ENCODE measurements at regions not wholly inside any gene's neighbourhood (a gene's known extent, or its start where the extent isn't known, plus 50 kb on each side); places are given as distances from the start of the nearest gene placed in this dataset.
"Not testable (repeated sequence)": the region's sequence is repeated elsewhere in the genome, so short reads cannot be mapped to it uniquely, and the experiment has no call there.

- no peak for DNase-seq (ENCODE audit: low read depth in 3 of 3, low spot score in 2 of 3)
These were observed 76.1 kb upstream of the PDSS1 start for GRCh38 chr10:26621243-26621888.

DNA sequence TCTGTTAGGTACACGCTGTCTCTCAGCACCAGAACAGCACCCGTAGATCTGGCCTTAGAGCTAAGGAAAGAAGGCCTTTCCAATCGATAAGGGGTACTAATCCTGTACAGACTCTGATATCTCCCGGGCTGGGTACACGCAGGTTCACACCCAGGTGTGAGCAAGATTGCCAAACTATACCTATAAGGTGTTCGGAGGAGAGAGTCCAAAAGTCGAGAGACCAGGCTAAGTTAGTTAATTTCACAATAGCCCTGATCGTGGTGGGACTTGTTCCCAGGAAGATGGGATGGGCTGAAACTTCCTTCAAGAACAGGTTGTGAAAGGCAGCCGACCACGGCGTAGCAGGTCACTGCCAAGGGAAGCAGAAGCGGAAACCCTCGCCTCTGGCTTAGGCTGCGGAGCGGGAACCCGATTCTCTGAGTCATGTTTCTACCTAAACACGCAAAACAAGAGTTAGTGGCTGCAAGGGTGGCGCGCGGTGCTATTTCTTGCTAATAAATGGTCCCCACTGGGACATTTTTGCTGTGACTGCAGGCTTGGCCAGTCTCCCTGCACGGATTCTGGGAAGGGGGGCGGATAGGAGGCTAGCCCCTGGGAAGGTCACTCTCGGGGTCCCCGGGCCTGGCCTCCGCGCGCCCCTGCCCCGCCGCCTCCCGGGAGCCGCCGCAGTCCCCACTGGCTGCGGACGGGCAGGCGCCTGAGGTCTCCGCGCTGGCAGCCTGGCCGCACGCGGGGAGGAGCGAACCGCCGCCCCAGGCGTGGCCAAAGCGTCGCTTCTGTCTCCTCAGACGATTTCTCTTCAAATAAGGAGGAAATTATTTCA is 75.4 kb upstream of the PDSS1 start:
- peak in 1 of 3 donors; percentile 15 for DNase-seq (ENCODE audit: low read depth in 3 of 3, low spot score in 2 of 3)

GRCh38 chr10:26622891-26623290 is 74.6 kb upstream of the PDSS1 start:
- DNase-seq (ENCODE audit: low read depth in 3 of 3, low spot score in 2 of 3), result no peak

DNA sequence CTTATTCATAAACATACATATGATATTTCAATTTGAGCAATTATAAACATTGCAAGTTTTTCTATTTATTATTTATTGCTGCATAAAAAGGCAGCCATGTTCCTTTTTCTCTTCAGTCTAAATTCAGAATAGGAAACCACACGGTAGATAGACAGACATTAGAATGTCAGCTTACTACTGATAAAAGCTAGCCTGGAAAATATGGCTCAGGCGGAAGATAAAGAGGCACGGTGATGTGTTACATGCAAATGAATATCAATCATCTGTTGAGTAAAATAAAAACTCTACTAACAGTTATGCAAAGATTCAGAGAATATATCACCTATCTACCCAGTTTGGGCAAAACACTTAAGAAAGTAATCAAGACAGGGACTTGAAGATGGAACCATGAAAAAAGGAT is 73.5 kb upstream of the PDSS1 start:
- no peak for DNase-seq (ENCODE audit: low read depth in 3 of 3, low spot score in 2 of 3)

GRCh38 chr10:26626066-26626465 is 71.4 kb upstream of the PDSS1 start:
- DNase-seq (ENCODE audit: low read depth in 3 of 3, low spot score in 2 of 3), result no peak

DNA sequence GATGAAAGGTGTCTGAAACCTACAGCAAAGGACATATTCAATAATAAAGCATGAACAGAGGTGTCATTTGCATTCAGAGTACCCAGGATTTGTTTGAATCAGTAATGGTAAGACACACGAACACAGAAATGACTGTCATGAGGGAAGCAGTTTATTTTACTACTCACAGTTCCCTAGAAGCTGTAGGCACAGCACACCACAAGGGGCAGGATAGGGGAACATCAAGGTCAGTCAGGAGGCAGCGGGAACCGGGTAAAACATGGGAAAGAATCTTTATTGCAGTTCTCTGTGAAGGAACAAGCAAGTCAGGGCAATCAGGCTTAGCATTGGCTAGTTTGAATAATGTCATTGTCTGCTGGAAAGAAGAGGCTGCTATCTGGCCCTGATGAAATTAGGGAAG is 70.2 kb upstream of the PDSS1 start:
- no peak for DNase-seq (ENCODE audit: low read depth in 3 of 3, low spot score in 2 of 3)

GRCh38 chr10:26628395-26628794 is 69.1 kb upstream of the PDSS1 start:
- DNase-seq (ENCODE audit: low read depth in 3 of 3, low spot score in 2 of 3), result no peak

DNA sequence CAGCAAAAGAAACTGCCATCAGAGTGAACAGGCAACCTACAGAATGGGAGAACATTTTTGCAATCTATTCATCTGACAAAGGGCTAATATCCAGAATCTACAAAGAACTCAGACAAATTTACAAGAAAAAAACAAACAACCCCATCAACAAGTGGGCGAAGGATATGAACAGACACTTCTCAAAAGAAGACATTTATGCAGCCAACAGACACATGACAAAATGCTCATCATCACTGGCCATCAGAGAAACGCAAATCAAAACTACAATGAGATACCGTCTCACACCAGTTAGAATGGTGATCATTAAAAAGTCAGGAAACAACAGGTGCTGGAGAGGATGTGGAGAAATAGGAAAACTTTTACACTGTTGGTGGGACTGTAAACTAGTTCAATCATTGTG is 65.3 kb upstream of the PDSS1 start:
- DNase-seq (ENCODE audit: low read depth in 3 of 3, low spot score in 2 of 3), result not testable (repeated sequence)

DNA sequence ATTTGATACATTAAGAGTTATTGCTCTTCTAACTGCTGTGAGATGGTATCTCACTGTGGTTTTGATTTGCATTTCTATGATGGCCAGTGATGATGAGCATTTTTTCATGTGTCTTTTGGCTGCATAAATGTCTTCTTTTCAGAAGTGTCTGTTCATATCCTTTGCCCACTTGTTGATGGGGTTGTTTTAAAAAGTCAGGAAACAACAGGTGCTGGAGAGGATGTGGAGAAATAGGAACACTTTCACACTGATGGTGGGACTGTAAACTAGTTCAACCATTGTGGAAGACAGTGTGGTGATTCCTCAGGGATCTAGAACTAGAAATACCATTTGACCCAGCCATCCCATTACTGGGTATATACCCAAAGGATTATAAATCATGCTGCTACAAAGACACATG is 63.4 kb upstream of the PDSS1 start:
- DNase-seq (ENCODE audit: low read depth in 3 of 3, low spot score in 2 of 3), result not testable (repeated sequence)

DNA sequence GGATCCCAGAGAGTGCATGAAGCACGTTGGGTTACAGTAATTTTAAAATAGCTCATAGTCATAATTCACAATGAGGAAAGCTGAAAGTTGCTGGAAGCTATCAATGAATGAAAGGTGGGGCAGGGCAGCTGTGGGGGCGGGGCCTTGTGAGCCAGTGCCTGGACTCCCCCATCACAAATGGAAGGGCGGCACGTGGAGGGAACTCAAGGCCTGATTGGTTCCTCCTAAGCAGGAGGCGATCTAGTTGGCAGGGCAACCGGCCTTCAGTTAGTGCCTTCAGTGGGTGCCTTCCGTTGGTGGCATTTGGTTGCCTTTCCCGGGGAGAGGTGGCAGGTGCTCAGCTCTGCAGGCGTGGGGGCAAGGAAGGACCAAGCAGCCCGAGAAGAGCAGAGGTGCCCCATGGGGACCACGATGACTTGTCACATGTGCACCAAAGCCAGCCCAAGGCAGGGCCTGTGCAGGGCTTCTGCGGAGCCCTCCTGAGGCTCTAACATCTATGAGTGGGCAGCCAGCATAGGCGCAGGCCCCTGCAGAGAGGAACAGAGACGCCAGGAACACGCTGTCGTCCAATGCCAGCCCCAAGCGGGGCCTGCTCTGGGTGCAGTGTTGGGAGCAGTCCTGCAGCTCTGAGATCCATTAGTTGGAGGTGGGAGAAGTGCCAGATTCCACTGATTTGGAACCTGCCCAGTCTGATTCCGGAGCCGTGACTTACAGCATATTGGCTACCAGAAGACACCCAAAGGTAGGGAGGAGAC is 59.8 kb upstream of the PDSS1 start:
- DNase-seq (ENCODE audit: low read depth in 3 of 3, low spot score in 2 of 3), result no peak

DNA sequence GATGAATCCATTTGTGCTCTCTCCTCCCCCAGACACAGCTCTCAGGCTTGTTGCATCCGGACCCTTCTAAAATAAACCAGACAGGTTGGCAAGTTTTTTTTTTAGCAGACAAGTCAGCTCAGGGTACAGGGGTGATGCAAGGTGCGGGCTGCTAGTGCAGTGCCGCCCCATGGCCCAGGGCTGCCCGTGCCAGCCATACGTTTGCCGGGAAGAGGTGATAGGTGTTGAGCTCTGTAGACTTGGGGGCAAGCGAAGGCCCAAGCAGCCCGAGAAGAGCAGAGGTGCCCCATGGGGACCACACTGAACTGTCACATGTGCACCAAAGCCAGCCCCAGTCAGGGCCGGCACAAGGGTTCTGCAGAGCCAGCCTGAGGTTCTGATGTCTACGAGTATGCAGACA is 57.1 kb upstream of the PDSS1 start:
- no peak for DNase-seq (ENCODE audit: low read depth in 3 of 3, low spot score in 2 of 3)

GRCh38 chr10:26642896-26643653 is 54.4 kb upstream of the PDSS1 start:
- DNase-seq (ENCODE audit: low read depth in 3 of 3, low spot score in 2 of 3), result no peak

DNA sequence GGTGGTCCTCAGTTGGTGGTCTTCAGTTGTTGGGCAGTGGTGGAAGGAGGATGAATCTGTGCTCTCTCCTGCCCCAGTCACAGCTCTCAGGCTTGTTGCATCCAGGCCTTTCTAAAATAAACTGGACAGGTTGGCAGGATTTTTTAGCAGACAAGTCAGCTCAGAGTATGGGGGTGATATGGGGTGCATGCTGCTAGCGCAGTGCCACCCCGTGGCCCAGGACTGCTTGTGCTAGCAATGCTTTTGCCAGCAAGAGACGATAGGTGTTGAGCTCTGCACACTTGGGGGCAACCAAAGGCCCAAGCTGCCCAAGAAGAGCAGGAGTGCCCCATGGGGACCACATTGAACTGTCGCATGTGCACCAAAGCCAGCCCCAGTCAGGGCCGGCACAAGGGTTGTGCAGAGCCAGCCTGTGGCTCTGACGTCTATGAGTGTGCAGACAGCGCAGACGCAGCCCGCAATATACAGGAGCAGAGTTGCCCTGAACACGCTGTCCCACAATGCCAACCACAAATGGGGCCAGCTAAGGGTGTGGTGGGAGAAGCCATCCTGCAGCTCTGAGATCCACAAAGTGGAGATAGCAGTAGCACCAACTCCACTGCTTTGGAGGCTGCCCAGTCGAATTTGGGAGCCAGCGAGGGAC is 49.8 kb upstream of the PDSS1 start:
- DNase-seq (ENCODE audit: low read depth in 3 of 3, low spot score in 2 of 3), result no peak

Data from right renal cortex interstitium (tissue), 3 donors.